Activated B cell treated with CpG ODN at 0.5 μM for 24 hours (primary cell): ENCODE measurements at regions not wholly inside any gene's neighbourhood (a gene's known extent, or its start where the extent isn't known, plus 50 kb on each side); places are given as distances from the start of the nearest gene placed in this dataset.

ENCODE experiments used
- ATAC-seq: fragments of 200-7000 bp; cut with Tn5 transposase; one replicate; pipeline ENCODE4 v1.10.0; 2021; ENCODE audit warnings: low read depth, mild to moderate bottlenecking, moderate library complexity
- CTCF ChIA-PET: fragments of 350-600 bp; sonication (Branson Sonifier 250); formaldehyde crosslinking; loops from one replicate; lab custom pipeline; 2021; ENCODE audit warnings: antibody characterized with exemption; lab: Charles Lee
- POLR2A ChIA-PET: fragments of 350-600 bp; sonication (Branson Sonifier 250); formaldehyde crosslinking; loops from one replicate; lab custom pipeline; 2021; ENCODE audit warnings: antibody characterized with exemption; lab: Charles Lee
- DNase-seq: peaks from one replicate; pipeline ENCODE4 v3.0.0; 2022
- H3K27ac Mint-ChIP-seq: one replicate; pipeline ENCODE4 v1.8.0; 2020; ENCODE audit warnings: mixed read lengths
- H3K27me3 Mint-ChIP-seq: one replicate; pipeline ENCODE4 v1.8.0; 2021; ENCODE audit warnings: mixed read lengths
- H3K36me3 Mint-ChIP-seq: one replicate; pipeline ENCODE4 v1.8.0; 2021; ENCODE audit warnings: low read depth, mixed read lengths
- H3K4me1 Mint-ChIP-seq: one replicate; pipeline ENCODE4 v1.8.0; 2021; ENCODE audit warnings: mixed read lengths
- H3K4me3 Mint-ChIP-seq: one replicate; pipeline ENCODE4 v1.8.0; 2020; ENCODE audit warnings: mild to moderate bottlenecking, mixed read lengths
- H3K9me3 Mint-ChIP-seq: one replicate; pipeline ENCODE4 v1.8.0; 2020; ENCODE audit warnings: mixed read lengths
- CTCF ChIP-seq: fragments of 200-600 bp; IDR thresholded peaks from one replicate; pipeline ENCODE4 v1.8.0; 2022; ENCODE audit warnings: antibody characterized with exemption, mild to moderate bottlenecking
- intact Hi-C: fragments of 100-400 bp; cut with micrococcal nuclease; formaldehyde crosslinking; loops from one replicate; pipeline ENCODE4 v1.15.1; 2024

DNA sequence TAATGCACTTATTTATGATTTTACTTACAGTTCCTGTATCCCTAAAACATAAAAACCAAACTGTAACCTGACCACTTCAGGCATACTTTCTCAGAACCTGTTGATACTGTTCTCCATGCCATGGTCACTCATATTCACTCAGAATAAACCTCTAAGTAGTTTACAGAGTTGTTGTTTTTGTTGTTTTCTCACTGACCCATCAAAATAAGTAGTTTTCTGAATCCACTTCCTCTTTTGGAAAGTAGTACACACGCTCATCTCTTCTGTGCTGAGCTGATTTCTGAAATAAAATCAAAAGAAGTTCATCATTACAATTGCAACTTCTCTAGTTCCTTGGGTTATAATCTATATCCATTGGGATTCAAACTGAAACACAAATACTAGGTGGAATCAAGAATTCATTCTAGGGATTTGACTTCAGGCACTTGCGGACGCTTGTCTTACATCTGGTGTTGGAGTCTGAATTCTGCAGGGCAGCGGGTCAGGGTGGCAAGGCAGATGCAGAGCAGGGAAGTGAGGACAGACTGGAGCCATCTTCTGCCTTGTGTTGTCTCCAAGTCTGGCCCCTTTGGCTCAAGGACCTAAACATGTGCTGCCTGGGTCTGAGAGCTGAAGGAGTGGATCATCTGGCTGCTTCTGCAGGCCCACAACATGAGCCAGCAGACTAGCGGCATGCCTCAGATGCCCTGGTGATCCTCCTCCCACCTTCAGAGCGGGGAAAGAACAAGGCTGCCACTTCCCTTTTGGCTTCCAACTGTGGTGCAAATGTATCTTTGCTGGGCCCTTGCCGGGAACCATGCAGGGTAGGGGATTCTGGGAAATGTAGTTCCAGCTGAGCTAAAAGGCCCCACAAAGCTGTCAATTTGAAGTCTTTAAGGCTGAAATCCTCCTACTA, 167.9 kb upstream of the MYLIP start:
- TF ChIP-seq CTCF, result no peak
- Mint-ChIP-seq H3K4me1 (no peaks in the 10 kb centered on the region), H3K27ac (no peak overlapping the region), H3K9me3 (no peaks in the 10 kb centered on the region), H3K4me3 (no peak overlapping the region), H3K27me3 (no peaks in the 10 kb centered on the region), H3K36me3 (no peaks in the 10 kb centered on the region)
- POLR2A ChIA-PET, result no interaction called here
- CTCF ChIA-PET, result no interaction called here
- intact Hi-C loops, result no loop called here
- ATAC-seq (no peak), DNase-seq (no peak)

DNA sequence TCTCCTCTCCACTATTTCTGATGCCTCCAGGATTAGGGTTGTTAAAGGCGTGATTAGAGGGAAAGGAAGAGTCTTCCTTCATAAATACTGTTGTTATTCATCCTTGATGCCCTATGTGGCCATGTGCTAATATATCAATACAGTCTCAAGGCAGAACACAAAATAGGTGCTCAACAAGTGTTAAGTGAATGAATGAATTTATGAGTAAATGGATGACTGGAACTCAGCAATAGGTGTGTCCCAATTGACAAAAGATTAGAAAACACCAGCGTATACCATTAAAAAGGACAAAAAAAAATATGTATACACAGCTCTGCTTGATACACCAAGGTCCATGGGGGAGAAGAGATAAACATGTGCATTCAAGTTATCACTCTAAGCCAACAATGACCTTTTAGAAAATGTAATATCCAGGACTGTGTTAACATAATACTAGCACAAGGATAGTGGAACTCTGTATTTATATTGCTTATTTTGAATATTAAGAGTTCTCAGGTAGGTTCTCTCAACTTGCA, 171.2 kb upstream of the MYLIP start:
- intact Hi-C loops, result no loop called here
- Mint-ChIP-seq H3K9me3 (no peaks in the 10 kb centered on the region), H3K4me3 (no peak overlapping the region), H3K36me3 (no peaks in the 10 kb centered on the region), H3K27me3 (no peaks in the 10 kb centered on the region), H3K27ac (no peak overlapping the region), H3K4me1 (peaks cover 7% of the 10 kb centered on the region)
- ATAC-seq (no peak), DNase-seq (no peak)
- TF ChIP-seq CTCF, result no peak
- CTCF ChIA-PET, result no interaction called here
- POLR2A ChIA-PET, result no interaction called here

GRCh38 chr6:15956205-15957106, 172.4 kb upstream of the MYLIP start:
- Mint-ChIP-seq H3K36me3 (no peaks in the 10 kb centered on the region), H3K4me3 (no peak overlapping the region), H3K27me3 (no peaks in the 10 kb centered on the region), H3K9me3 (no peaks in the 10 kb centered on the region), H3K4me1 (peaks cover 13% of the 10 kb centered on the region), H3K27ac (no peak overlapping the region)
- ChIA-PET POLR2A (no interaction called here), CTCF (no interaction called here)
- intact Hi-C loops, result no loop called here
- no peak for DNase-seq
- TF ChIP-seq CTCF, result no peak
- no peak for ATAC-seq

DNA sequence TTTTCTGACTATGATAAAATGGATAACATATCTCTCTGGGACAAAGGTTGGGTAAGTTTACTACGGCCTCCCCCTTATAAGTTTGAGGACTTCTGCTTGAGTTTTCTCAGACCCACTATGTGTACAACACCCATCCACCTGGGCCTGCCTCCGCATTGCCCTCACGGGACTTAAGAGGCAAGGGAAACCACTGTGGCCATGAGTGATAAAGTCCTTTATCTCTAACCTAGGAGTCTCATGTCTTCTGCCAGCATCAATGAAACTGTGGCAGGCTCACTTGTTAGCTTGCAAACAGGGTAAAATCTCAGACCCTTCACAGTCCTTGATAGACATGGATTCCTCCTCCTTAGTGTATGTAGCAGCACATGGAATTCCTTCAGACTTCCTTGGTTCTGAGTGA, 173.4 kb upstream of the MYLIP start:
- Mint-ChIP-seq H3K4me3 (no peak overlapping the region), H3K4me1 (peaks cover 20% of the 10 kb centered on the region), H3K27ac (no peak overlapping the region), H3K27me3 (no peaks in the 10 kb centered on the region), H3K9me3 (no peaks in the 10 kb centered on the region), H3K36me3 (no peaks in the 10 kb centered on the region)
- intact Hi-C loops, result no loop called here
- no peak for DNase-seq
- TF ChIP-seq CTCF, result no peak
- ChIA-PET CTCF (no interaction called here), POLR2A (no interaction called here)
- ATAC-seq, result no peak
